GM10248 (cell line): ENCODE measurements at regions not wholly inside any gene's neighbourhood (a gene's known extent, or its start where the extent isn't known, plus 50 kb on each side); places are given as distances from the start of the nearest gene placed in this dataset.

Experiments used
- CTCF ChIA-PET: fragments of 300-600 bp; sonication (Branson Sonifier 250); formaldehyde crosslinking; extraction: SDS; loops from one replicate; lab custom pipeline; 2021; ENCODE audit warnings: antibody characterized with exemption; lab: Yijun Ruan, JAX
- POLR2A ChIA-PET: fragments of 350-650 bp; sonication (Branson Sonifier 250); formaldehyde crosslinking; extraction: SDS; loops from one replicate; lab custom pipeline; 2020; ENCODE audit warnings: antibody characterized with exemption; lab: Yijun Ruan, JAX
- DNase-seq: peaks from one replicate; pipeline ENCODE4 v3.0.0; 2012; ENCODE audit errors: extremely low spot score
- TF ChIP-seq, protein P1 (sequence below): IDR thresholded peaks from 2 replicates; pipeline ENCODE4 v1.5.1; 2012; ENCODE audit warnings: mild to moderate bottlenecking, low read depth; ENCODE audit errors: extremely low read depth, missing control alignments, control extremely low read depth

DNA sequence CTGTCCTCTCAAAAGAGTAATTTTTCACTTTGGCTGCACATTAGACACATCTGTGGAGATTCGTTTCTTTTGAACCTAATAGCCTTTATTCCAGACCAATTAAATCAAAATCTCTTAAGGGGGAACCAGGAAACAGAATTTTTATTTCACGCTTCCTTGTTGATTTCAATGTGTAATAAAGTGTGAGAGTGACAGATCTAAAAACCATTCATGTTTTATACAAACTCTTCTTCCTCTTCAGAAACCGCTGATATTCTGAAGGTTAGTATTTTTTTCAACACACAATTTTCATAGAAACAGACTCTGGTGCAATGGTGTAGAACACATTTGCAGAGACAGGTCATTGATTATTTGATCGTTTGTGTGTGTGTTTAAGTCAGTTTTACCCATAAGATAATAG, 1469.8 kb downstream of the EFNA5 start:
- TF ChIP-seq, protein P1, sequence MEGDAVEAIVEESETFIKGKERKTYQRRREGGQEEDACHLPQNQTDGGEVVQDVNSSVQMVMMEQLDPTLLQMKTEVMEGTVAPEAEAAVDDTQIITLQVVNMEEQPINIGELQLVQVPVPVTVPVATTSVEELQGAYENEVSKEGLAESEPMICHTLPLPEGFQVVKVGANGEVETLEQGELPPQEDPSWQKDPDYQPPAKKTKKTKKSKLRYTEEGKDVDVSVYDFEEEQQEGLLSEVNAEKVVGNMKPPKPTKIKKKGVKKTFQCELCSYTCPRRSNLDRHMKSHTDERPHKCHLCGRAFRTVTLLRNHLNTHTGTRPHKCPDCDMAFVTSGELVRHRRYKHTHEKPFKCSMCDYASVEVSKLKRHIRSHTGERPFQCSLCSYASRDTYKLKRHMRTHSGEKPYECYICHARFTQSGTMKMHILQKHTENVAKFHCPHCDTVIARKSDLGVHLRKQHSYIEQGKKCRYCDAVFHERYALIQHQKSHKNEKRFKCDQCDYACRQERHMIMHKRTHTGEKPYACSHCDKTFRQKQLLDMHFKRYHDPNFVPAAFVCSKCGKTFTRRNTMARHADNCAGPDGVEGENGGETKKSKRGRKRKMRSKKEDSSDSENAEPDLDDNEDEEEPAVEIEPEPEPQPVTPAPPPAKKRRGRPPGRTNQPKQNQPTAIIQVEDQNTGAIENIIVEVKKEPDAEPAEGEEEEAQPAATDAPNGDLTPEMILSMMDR = no peak
- no peak for DNase-seq
- ChIA-PET POLR2A (no interaction called here), CTCF (no interaction called here)

DNA sequence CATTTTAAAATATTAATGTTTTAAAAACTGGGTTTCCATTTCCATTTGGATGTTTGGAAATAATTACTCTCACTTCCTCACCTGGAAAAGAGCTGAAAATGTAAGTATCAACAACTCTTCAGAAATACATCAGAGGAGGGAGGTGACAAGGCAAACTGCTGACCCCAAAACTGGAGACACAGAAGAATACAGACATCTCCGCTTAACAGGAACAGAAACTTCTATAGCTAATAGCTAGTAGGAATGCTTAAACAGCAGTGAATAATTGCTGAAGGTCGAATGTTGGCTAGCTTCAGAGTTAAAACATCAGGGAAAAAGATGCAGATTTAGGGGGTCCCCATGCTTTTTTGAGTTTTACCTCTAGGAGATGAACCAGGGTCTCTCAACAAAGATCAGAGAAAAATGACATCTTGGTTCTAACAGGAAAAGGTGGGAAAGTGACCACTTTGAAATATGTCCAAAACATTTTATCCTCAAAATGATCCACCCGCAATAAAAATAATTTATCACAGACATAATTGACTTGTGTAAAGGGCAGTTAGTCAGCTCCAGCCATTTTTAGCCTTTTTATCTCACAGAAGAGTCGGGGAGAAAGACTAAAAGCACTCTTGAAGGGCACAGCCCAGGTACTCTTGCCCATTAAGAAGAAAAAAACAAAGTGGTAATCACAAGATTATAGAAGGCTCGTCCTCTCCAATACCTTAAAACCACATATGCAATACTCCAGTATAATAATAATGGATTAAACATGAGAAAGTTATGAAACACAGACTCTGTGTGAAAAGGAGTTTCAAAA, 1474.9 kb downstream of the EFNA5 start:
- no peak for DNase-seq
- ChIA-PET POLR2A (no interaction called here), CTCF (interaction anchor here (0.7 kb wide), 1 partner anchor 10 kb away, joined by 3 read pairs; no protein-coding TSS in a partner anchor)
- TF ChIP-seq, protein P1 = no peak

GRCh38 chr5:106189121-106189809, 1481.5 kb downstream of the EFNA5 start:
- CTCF ChIA-PET = no interaction called here

DNA sequence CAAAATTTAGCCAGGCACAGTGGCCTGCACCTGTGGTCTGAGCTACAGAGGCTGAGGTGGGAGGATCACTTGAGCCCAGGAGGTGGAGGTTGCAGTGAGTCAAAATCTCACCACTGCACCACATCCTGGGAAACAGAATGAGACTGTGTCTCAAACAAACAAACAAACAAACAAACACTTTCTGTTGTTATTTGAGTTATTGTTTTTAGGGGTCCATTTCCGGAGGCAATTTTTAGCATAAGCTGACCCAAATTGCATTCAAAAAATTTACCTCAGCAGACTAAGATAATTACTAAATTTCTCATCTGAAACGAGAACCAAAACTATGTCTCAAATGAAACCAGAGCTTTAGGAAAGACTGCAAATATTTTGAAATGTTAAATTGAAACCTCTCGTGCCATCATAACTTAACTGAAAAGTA, 1485.1 kb downstream of the EFNA5 start:
- DNase-seq = no peak
- TF ChIP-seq, protein P1 = no peak
- ChIA-PET CTCF (no interaction called here), POLR2A (no interaction called here)

More at GRCh38 chr5:106189121-106189809, 1481.5 kb downstream of the EFNA5 start:
- POLR2A ChIA-PET = no interaction called here
- DNase-seq = no peak
- TF ChIP-seq, protein P1 = no peak

DNA sequence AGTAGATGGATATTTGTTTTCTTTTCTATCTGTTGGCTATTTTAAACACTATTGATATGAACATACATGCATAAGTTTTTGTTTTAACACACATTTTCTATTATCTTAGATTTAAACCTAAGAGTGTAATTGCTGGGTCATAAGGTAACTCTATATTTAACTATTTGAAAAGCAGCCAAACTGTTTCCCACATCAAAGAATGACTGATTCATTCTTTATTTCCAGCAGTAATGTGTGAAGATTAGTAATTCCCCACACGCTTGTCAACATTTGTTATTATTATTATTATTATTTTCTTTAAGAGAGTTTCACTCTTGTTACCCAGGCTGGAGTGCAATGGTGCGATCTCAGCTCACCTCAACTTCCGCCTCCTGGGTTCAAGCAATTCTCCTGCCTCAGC, 1495.8 kb downstream of the EFNA5 start:
- ChIA-PET POLR2A (no interaction called here), CTCF (interaction anchor here (1.3 kb wide), 1 partner anchor 73 kb away, joined by 3 read pairs; no protein-coding TSS in a partner anchor)
- TF ChIP-seq, protein P1 = no peak
- DNase-seq = no peak

GRCh38 chr5:106172681-106173532, 1497.8 kb downstream of the EFNA5 start:
- POLR2A ChIA-PET = no interaction called here
- CTCF ChIA-PET = no interaction called here
- no peak for DNase-seq
- TF ChIP-seq, protein P1 = no peak
